ENCODE measurements at regions not wholly inside any gene's neighbourhood (a gene's known extent, or its start where the extent isn't known, plus 50 kb on each side); places are given as distances from the start of the nearest gene placed in this dataset.
"Not testable (repeated sequence)": the region's sequence is repeated elsewhere in the genome, so short reads cannot be mapped to it uniquely, and the experiment has no call there.

DNA sequence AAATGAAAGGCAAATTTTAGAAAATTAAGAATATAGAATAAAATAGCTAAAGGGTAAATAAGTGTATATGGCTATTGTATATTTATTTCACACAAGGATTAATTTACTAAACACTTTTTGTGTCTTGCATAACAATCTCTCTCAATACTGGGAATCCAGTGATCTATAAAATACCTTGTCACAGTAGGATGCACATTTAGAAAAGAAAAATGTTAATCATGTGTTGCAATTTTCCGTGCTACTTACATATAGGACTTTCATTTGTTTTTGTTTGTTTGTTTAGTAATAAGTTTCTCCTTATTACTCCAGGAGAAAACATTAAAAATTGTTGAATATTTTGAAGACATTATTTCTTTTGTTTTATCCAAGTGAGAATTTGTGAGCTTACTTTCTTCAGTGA, 1533.3 kb downstream of the SLITRK5 start:
- peak; percentile 32 for DNase-seq (ENCODE audit: low read depth)

DNA sequence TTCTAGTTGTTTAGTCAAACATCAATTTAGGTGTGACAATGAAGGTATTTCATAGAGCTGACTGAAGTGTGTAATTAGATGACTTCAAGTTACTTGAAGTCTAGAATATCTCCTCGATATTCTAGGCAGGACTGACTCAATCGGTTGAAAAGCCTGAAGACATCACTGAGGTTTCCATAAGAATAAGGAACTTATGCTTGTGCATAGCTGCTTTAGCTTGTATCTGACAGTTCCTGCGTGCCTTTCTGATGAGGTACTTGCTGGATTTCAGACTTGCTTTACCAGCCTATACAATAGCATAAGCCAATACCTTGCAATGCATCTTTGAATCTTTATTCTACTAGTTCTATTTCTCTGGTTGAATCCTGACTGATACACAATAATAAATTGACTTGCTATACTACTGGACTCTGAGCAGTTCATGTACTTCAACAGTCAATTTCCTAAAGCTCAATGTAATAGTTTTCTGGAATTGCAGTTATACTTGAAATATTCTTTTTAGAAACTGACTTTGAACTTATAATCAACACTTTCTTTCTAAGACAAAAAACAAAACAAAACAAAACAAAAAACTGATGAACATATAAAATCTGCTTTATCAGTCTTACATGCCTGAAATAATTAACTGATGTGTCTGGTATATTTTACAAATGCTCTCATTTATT, 1534.8 kb downstream of the SLITRK5 start:
- no peak for DNase-seq (ENCODE audit: low read depth)

DNA sequence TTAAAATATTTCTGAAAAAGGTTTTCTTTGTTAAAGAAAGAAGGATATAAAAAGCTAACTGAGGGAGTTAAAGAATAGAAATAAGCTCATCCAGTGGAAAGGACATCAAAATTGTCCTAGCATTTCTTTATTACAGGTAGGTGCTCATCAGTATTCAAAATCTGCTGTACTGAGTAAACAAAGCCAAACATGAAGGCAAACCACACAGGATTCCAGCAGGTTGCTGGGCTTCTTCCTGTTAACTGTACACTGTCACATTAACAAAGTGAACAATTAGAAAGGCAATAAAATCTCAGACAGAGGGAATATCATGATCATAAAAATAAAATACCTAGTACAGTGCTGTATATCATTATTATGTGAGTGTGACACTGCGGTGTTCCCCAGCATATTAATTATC, 1541.0 kb downstream of the SLITRK5 start:
- peak; percentile 2 for DNase-seq (ENCODE audit: low read depth)

DNA sequence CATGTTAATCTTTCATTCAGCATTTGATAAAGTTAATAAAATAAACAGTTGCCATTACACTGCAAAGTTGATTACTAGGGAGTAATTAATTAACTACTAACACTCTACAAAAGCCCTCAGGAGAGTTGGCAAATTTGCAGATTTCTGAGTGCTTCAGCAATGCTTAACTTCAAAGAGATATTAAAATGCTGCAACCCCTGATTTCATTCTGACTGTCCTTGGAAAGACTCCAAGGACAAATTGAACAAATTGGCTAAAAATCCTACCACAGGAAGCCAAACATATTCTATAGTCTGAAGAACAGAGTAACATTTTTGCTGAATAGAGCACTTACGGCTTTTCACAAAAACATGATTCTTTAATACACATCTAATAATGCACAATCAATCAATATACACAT, 1543.0 kb downstream of the SLITRK5 start:
- peak; percentile 59 for DNase-seq (ENCODE audit: low read depth)

GRCh38 chr13:89215319-89215718, 1544.1 kb downstream of the SLITRK5 start:
- DNase-seq (ENCODE audit: low read depth), result not testable (repeated sequence)

- no peak for DNase-seq (ENCODE audit: low read depth)
Observed at GRCh38 chr13:89217813-89218212, 1546.6 kb downstream of the SLITRK5 start.

DNA sequence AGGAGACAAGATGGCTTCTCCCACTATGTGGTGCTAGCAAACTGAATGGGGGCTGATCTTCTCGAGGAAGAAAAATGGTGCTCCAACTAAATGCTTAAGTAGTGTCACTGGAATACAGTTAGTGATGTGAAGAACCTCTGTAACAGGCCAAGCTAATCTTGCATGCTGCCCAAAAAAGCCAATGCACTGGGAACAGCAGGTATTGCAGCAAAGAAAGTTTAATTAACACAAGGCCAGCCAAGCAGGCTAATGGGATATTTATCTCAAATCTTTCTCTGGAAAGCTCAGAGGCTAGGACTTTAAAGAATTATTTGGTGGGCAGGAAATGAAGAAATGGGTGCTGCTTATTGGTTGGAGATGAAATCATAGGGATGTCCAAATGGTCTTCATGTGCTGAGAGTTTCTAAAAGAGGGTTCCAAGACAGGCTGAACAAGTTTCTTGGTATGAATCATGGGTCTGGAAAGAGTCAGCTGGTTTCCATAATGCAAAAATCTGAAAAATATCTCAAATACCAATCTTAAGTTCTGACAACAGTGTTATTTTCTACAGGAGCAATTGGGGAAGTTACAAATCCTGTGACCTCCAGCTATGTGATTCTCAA, 1550.5 kb downstream of the SLITRK5 start:
- DNase-seq (ENCODE audit: low read depth), result no peak

DNA sequence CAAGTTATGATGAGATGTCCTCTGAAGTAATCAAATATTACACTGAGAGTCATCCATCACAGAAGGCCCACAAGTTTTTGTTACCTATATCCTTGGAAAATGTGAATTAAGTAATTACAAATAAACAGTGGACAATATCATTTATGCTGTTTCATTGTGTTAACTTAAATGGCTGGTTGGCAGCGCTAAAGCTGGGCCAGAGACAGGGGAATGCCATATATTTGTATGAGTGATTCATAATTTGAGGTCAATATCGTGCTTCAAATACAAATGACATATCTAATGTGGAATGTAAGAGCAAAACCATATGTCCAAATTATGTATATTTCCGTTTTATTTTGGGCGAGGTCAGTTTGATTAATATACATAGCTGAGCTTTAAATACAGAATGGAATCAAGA, 1556.2 kb downstream of the SLITRK5 start:
- no peak for DNase-seq (ENCODE audit: low read depth)

DNA sequence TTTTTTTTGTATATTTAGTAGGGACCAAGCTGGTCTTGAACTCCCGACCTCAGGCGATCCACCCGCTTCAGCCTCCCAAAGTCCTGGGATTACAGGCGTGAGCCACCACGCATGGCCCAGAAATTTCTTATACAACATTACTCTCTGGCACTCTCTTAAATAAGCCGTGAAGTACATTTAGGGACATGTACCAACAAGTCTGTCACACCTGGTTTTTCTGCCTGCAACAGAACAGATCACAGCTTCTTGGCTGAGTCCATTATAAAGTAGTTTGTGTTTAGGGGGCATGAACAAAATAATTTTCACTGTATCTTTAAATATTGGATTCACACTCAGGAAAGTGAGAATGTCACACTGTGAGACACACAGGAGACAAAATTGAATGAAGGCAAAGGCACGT, 1567.3 kb downstream of the SLITRK5 start:
- no peak for DNase-seq (ENCODE audit: low read depth)

- DNase-seq (ENCODE audit: low read depth), result no peak
Observed at GRCh38 chr13:89239361-89240127, 1568.4 kb downstream of the SLITRK5 start.

DNA sequence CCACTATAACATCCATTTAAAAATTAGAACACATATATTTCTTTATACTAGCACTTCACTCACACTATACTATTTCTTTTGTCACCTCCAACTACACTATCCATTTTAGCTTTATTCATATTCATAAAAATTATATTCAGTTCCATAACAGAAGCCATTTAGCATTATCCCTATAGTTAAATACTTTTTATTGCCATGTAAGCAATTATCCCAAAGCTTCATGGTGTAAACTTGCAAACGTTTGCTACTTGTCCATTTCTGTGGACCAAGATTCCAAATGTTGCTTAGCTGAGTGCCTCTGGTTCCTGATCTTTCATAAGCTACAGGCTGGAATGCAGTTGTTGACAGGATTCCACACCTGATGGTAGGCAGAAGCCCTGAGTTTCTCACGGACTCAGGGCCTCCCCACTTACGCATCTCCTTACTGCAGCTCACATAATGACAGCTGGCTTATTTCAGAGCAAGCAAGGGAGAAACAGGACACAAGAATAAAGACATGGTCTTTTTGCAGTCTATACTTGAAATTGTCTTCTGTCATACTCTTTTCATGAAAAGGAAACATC, 1584.8 kb downstream of the SLITRK5 start:
- DNase-seq (ENCODE audit: low read depth), result no peak

DNA sequence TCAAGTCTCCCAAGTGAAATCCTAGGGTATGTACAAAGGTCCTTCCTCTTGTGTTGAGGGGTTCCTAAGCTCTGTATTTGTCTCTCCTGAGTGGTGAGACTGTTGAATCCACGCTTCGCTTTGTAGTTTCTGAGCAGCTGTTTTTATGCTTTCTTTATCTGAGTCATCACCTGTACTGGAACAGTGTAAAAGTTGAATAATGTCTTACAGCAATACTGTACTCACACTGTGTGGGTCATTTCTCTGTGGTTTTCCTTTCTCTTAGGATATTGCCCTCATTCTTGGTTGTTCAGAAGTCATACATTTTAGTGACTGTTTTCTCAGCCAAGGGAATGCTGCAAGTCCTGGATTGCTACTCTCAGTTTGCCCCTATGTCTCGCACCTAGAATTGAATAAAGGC, 1596.6 kb downstream of the SLITRK5 start:
- DNase-seq (ENCODE audit: low read depth), result peak; percentile 43

- no peak for DNase-seq (ENCODE audit: low read depth)
Observed at GRCh38 chr13:89269737-89270136, 1598.6 kb downstream of the SLITRK5 start.

DNA sequence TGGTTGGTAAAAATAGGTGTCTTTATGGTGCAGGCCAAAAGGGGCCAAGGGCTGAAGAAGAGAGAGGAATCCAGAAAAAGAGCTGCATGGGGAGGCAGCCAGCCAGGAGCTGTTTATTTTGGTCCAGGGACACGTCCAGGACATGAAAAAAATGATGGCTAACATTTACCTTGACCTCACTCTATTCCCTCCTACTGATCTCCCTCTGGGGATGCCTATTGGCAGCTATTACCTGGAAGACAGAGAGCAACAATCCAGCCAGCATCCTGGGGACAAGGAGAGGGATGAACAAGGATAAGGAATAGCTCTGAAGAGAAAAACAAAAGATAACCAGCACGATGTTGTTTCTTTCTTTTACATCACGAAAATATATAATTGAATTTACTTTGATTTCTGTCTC, 1599.6 kb downstream of the SLITRK5 start:
- no peak for DNase-seq (ENCODE audit: low read depth)

- no peak for DNase-seq (ENCODE audit: low read depth)
Observed at GRCh38 chr13:89279374-89279773, 1608.2 kb downstream of the SLITRK5 start.

GRCh38 chr13:89281331-89281730, 1610.2 kb downstream of the SLITRK5 start:
- DNase-seq (ENCODE audit: low read depth), result no peak

DNA sequence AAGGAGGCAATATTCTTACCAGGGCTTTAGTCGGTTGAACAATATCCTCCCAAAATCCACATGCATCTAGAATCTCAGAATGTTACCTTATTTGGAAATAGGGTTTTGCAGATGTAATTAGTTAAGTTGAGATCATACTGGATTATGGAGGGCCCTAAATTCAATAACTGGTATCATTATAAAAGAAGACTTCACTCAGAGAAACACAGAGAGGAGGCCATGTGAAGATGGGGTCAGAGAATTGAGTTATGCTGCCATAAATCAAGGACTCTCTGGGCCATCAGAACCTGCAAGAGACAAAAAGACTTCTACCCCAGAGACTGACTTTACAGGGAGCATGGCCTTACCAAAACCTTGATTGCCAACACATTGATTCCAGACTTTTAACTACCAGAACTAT, 1611.1 kb downstream of the SLITRK5 start:
- no peak for DNase-seq (ENCODE audit: low read depth)

GRCh38 chr13:89287381-89287780, 1616.2 kb downstream of the SLITRK5 start:
- DNase-seq (ENCODE audit: low read depth), result no peak

- no peak for DNase-seq (ENCODE audit: low read depth)
Observed at GRCh38 chr13:89294115-89294867, 1623.1 kb downstream of the SLITRK5 start.

- DNase-seq (ENCODE audit: low read depth), result peak; percentile 59
Observed at GRCh38 chr13:89307278-89307677, 1636.1 kb downstream of the SLITRK5 start.

- DNase-seq (ENCODE audit: low read depth), result no peak
Observed at GRCh38 chr13:89310943-89311672, 1639.9 kb downstream of the SLITRK5 start.

All from renal cortical epithelial cell (primary cell).